Activated CD8-positive, alpha-beta memory T cell treated with anti-CD3 and anti-CD28 coated beads for 1 hour (primary cell): ENCODE measurements at regions not wholly inside any gene's neighbourhood (a gene's known extent, or its start where the extent isn't known, plus 50 kb on each side); places are given as distances from the start of the nearest gene placed in this dataset.

Experiments used
- DNase-seq, 2 donors: peaks; one replicate each; pipeline ENCODE4 v3.0.0-alpha.2; 2020; ENCODE audit warnings: low read depth in 1 of 2; ENCODE audit errors: extremely low read depth in 1 of 2

DNA sequence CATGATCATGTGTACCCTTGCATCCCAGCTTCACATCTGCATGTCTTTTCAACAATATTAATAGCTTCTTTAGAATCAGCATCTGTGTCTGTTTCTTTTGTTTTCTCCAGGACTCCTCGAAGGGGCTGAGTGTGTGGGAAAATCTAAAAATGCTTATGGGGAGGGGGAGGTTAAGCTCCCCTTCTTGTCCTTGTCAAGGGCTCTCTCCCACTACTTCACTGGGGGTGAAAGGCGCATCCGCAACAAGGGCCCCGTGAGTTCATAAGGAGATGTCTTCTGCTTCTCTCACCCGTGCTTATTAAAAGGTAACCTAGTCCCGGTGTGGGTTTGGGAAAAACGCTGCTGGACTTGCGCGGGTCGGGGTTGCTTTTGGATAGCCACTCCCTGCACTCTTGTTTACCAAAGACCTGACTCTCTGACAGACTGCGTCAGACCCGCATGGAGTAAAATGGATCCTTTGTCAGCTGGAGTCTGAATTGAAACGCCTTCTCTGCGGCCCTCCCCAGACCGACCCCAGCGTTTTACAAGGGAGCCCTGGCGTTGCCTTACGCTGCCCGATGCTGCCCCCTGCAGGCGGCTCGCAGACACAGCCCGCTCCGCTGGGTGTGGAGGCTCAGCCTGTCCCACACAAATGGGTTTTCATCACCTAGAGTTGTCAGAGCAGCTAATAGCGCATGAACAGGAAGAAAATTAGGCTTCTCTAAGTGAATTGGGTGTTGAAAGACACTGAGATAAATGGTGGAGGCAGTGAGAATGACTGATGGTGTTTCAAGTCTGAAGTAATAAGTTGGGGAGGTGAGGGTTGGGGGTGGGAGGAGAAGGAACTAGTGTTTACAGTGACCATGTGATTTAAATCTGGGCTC lies 53.8 kb downstream of the IER5 start:
- DNase-seq: peak; percentile 71 to 84

DNA sequence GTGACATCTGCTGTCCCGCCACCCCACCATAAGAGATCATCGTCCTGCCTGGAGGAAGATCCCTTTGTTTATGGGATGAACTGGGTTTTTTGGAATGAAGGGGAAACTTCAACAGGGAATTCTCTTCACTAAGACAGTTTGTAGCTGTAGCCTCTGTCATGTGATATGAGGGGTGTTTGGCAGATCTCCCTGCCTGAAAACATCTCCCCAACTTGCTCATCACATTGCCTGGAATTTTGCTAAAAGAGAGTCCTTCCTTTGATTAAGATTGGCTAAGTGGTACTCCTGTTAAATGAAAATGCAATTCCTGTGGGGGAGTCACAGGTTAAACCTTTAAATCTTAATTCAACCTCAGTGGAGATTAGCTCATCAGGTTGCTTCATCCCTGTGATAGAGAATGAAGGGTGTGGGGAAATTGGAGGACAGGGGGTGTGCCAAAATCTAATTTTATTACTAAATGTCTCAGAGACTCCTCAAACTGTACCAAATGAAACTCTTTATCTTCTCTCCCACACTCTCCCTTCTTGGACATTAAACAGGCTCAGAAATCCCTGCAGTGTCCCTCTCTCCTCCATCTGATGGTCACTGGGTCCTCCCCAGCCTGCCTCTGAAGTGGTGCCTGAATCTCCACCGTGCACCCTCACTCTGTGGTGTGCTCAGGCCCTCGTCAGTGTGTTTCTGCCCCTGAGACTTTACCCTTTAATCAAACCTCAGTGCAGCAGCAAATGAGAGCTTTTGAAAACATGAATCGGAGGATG lies 54.8 kb downstream of the IER5 start:
- no peak for DNase-seq

DNA sequence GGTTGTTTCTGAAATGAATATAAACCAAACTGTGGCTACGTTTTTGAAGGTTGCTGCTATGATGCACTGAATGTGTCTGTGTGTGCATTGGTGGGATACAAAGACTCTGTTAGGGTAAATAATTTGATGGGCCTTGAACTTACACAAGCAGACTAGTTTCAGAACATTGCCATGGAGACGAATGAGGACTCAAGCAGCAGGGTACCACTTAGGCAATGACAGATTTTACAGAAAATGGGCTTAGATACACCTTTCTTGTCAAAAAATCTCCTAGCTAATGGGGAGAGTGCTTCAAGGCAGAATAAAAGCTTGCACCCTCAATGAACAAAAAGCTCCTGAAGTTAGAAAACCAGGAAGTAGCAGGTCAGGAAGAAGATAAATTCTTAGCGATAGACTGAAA lies 55.7 kb downstream of the IER5 start:
- no peak for DNase-seq

DNA sequence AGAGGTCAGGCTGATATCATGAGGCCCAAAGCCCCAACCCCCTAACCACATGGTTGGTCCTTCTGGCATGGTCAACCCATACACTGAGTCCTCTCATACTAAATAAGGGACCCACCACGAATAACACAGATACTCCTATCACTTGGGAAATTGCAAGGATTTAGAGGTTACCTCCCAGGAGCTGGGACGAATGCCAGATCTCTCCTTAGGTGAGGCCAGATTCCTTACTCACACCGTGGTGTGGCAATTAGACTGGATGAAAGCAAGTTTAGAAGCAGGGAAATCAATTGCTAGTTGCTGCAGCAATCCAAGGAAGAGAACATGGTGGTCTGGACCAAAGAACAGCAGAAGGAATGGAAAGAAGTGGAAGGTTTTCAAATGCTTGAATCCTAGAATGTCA lies 60.1 kb downstream of the IER5 start:
- no peak for DNase-seq

DNA sequence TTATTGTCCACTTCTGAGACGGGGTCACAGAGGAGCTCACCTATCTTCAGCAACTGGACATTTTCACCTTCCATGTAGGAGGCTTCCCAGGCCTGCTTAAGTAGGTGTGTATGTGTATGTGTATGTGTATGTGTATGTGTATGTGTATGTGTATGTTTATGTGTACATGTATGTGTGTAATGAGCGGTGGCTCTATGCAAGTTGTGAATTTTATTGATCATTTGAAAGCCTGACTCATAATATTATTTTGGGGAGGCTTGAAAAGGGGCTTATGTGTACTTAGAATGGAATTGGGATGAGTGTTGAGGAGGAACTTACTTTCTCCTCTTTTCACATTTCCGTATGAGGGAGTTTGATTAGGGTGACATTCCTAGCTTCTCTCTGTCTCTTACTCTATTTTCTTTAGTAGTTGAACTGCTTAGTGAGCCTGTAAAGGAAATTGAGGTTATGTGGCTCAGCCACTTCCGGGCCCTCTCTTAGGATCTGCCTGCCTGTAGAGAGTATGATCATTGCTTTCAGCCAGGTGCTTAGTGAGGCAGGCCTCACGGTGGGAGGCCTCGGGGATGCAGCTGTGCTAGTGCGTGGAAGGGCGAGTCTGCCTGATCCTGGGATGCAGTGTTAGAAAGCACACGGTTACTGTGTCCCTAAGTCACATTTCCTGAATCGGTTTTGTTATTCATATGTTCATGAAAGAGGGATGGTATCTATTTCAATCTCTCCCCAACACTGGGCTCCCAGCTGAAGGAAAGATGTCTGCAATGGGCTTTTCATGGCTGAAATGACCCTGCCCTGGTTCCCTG lies 61.0 kb downstream of the IER5 start:
- peak; percentile 38 to 47 for DNase-seq

DNA sequence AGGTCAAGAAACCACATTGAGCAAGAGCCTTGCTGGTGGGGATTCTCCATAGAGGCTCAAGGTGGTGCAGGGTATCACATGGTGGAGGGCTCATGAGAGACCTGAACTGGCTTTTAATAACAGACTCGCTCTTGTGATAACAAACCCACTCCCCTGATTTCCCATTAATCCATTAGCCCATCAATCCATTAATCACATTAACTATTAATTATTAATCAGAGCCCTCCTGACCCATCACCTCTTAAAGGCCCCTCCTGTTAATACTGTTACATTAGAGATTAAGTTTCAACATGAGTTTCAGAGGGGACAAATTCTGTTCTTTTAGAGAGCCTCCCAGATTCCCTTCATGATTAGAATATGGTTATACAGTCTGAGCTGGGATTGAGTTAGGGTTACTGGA lies 61.8 kb downstream of the IER5 start:
- no peak for DNase-seq

DNA sequence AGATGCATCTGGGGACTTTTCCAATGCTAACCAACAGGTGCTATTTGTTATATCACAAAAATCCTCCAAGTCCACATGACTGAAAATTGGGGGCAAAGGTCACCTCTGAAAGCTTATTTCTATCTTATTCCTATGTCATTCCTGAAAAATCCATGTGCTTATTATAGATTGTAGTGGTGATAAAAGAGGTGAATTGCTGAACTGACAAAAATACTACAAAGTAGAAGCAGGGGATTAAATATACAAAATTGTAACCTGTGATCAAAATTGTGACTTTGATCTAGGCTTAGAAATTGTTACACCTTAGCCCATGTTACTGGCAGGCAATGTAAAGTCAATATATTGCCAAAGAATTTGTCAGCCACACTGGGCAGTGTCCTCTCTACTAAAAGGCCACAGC lies 62.3 kb downstream of the IER5 start:
- DNase-seq: no peak

DNA sequence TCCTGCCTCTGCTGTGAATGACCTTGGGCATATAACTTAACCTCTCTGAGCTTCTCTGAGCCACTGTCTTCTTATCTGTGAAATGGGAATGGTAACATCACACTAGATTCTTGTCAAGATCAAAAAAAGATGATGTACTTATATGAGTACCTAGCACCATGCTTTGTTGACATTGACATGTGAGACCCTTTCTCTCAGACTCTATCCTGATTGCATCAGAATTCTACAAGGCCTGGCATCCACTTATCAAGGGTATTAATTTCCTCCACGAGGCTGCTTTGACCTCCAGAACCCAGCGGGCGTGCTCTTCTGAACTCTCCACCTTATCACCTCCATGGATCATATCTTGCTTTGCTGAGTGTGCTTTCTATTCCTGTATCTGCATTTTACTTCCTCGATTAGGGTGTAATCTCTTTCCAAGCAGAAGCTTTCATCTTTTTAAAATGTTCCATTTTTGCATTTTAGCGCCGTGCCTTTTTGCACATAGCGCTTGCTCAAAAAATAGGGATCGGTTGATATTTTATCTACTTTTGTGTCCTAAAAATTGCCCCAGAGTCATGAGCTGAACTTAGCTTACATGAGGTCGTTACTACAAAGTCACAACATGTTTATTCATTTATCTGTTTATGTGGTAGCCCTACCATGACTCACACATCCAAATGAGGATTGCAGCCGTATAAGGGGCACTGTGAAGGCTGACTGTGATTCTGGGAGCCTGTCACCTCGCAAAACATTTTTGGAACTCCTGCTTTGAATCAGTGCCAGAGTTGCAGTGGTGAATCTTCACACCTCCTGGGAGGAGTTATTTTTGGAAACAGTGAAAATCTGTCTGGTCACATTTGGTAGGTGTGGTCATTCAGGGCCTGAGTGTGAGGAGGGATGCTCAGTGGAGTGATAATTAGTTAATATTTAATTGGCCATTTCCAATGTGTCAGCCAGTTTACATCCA lies 63.2 kb downstream of the IER5 start:
- DNase-seq: no peak

DNA sequence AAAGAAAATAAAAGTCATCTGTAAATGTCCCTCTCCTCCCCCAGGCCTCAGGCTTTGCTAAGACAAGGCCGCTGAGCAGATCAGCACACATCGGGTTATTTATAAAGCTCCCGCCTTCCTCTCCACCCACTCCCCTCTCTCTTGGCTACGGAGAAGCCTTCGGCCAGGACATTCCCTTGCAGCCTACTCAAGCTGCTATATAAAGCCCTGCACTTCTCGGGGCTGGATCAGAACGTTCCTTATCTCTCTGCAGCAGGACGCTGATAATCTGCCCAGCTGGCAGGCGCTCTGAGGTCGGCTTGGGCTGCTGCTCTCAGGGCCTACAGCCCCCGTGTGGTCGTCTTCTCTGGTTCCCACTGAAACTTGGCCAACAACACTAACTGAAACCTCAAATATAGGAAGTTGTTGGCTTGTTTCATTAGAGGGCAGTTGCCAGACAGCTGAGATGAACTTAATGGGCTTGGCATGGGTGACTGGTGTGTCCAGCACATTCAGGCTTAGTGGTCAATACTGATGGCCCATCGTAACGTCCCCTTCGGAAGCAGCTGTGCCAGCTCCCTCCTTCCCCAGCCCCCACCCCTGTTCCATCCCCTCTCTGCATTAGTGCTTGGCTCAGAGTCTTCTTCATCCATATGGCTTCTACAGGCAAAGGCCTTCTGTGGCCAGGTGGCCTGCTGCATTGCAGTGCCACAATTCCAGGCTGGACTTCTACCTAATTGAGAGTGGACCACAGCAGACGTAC lies 64.6 kb downstream of the IER5 start:
- no peak for DNase-seq

DNA sequence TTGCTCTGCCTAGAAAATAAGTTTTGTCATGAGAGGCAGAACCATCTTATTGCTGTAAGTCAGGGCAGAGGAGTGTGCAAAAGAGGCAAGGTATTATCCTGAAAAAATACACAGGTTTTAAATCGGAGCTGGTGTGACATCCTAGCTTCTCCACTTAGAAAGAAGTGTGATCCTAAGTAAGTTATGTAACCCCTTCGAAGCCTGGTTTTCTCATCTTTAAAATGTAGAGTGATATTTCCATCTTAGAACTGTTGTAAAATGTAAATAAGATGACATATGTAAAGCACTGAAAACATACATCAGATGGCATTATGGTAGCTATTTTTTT lies 65.1 kb downstream of the IER5 start:
- DNase-seq: no peak

DNA sequence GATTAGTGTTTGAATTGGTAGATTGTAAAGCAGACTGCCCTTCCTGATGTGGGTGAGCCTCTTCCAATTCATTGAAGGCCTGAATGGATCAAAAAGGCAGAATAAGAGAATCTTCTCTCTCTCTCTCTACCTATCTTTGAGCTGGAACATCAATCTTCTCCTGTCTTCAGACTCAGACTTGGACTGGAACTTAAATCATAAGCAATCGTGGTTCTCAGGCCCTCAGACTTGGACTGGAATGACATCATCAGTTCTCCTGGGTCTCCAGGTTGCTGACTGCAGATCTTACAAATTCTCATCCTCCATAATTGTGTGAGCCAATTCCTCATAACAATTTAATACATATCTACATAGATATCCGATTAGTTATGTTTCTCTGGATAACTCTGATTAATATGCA lies 66.8 kb downstream of the IER5 start:
- no peak for DNase-seq

DNA sequence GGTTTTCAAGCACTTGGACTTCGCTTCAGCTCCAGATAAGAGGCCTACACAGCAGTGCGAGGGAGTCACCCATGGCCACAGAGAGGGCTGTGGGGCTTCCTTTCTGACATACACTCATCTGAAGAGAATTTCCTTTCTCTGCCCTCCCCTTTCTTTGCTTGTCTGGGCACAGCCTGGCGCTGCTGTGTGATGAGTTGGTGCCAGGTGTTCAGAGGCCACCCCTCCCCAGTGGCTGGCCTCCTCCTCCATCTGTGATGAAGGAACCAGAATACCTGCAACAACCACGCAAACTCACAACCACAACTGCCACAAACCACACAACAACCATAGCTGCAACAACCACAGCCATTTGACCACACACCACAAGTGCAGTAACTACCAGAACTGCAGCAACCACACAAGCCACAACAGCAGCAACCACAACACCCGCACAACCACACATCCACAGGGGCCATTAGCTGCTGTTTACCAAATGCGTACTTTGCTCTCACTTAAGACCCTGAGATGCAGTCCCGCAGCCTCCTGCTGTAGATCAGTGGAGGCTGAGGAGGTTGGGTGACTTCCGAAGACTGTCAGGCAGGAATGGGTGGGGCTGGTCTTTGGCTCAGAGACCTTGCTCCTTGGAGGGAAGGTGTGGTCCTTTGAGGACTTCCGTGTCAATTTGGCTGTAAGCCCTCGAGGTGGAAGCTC lies 71.1 kb downstream of the IER5 start:
- no peak for DNase-seq

DNA sequence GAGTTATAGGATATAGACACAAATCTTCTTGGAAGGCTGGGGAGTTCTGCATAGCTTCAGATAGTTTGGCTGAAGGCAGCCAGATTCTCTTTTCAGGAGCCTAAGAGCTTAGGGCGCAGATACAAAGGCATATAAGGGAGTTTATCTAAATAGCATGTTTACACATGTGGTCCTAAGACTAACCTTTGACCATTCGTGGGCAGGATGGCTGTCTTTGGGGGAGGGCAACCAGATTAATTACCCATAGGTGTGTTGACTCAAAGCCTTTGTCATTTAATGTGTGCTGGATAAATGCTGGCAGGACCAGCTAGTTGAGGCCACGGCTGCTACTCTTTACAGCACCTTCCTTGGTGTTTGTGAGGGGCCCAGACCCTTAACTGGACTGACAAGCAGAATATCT lies 71.8 kb downstream of the IER5 start:
- no peak for DNase-seq

DNA sequence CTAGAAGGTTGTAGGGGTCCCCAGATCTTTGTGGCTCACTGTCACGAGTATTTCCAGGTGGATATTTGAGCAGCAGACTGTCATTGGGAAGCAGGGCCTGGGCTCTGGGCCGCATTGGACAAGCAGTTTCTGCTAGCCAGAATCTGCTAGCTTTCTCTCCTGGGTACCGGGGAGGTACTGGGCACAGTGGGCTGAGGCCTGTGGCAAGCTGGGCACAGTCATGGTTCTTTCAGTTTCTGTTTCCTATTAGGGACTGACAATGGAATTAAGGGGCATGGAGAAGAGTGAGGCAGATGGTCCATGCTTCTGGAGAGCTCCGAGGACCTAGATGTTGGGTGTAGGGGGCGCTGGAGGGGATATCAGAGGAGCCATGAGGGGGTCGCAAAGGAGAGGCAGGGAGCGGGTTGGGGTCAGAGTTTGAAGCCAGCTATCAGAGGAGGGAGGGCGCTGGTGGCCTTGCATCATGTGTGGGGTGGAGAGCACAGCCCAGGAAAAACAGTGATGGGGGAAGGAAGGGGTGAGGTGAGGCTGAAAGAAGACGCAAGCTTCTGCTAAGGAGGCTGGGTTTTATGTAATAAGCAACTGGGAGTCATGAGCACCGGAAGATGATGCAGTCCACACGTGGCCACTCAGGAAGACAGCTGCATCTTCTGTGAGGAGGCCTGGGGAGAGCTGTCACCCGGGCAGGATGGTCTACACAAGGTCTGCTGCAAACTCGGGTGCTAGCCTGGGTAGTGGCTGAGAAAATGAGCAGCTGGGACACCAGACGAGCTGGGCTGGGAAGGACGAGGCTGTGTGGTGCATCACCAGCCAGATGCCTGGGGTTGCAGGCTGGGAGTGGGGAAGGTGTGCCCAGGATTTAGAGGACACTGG lies 72.7 kb downstream of the IER5 start:
- DNase-seq: no peak

DNA sequence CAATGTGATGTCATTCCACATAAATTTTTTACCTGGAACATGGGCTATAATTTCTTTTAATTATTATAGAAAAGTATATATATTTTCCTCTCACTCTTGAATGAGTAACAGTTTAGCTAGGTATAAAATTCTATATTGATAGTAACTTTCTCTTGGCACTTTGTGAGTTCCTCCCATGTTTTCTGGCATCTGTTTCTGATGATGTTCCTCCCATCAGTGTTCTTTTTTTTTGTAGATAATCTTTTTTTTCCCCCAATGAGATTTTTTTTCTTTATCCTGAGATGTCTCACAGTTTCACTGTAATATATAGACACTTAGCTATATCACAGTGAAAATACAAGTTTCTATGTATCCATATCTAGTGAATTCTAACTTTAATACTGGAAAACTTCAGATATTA lies 75.2 kb downstream of the IER5 start:
- no peak for DNase-seq

DNA sequence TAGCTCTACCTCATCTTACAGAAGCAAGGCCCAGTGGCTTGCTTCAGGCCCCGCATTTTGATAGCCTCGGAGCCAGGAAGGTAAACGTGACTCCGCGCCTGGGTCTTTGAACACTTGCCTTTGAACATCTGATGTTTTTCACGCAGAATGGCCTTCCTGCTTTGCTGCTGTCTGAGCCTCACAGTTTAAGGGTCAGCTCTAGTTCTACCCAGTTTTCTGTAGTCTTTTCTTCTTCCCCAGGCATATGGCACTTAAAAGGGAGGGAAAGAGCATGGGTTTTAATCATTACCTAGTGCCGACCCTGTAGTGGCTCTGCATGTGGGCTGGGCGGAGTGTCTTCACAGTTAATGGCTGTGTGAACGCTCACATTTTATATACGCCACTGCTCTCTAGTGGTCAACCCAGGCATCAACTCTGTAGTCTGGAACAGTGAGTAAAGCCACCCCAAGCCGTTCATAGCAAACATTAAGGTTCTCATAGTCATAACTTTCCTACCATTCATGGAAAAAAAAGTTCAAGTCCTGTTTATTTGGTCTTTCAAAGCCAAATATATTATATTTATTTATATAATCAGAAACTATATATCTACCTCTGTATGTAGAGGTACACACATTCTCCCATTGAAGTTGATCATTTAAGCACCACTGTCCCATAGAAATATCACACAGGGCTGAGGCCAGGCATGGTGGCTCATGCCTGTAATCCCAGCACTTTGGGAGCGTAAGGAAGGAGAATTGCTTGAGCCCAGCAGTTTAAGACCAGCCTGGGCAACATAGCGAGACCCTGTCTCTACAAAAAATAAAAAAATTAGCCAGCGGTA lies 78.1 kb downstream of the IER5 start:
- peak in 1 of 2 donors; percentile 41 for DNase-seq

DNA sequence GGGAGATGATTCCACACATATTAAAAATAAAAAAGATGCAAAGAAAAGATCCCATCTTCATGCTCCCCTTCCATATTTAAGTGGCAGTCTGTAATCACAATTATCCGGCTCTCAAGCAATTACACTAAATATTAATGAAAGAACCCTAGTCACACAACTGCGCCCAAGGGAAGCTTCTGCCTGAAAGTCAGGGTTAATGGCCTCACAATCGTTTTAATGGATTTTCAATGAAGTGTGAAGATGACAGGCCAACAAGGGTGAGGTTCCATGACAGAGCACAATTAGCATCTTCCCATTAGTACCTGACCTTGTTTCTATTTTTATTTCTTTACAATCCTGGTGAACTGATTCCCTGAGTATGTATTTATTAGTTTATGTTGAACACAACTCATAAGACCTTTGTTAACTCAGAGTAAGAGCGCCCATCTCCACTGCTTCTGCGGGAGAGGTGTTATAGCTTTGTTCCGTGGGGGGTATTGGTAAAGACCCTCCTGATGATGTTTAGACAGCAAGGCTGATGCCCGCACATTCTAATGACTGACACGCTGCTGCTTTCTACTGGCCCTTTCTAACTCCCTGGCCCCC lies 80.9 kb downstream of the IER5 start:
- no peak for DNase-seq
